ENCODE measurements at regions not wholly inside any gene's neighbourhood (a gene's known extent, or its start where the extent isn't known, plus 50 kb on each side); places are given as distances from the start of the nearest gene placed in this dataset.

- DNase-seq, result no peak
Measured at GRCh38 chr19:46945694-46946489, 73.7 kb upstream of the NPAS1 start.

- DNase-seq, result no peak
Measured at GRCh38 chr19:46946611-46947238, 72.9 kb upstream of the NPAS1 start.

GRCh38 chr19:46947866-46948265, 71.8 kb upstream of the NPAS1 start:
- no peak for DNase-seq

- no peak for DNase-seq
Measured at GRCh38 chr19:46950526-46951170, 69.0 kb upstream of the NPAS1 start.

GRCh38 chr19:46951171-46951986, 68.3 kb upstream of the NPAS1 start:
- no peak for DNase-seq

GRCh38 chr19:46952874-46953273, 66.8 kb upstream of the NPAS1 start:
- DNase-seq, result no peak

- DNase-seq, result no peak
Measured at GRCh38 chr19:46953955-46954501, 65.6 kb upstream of the NPAS1 start.

- DNase-seq, result peak in 1 of 2 donors; percentile 35
Measured at GRCh38 chr19:46954502-46954992, 65.1 kb upstream of the NPAS1 start.

- DNase-seq, result peak in 1 of 2 donors; percentile 66
Measured at GRCh38 chr19:46954993-46955812, 64.4 kb upstream of the NPAS1 start.

- DNase-seq, result peak in 1 of 2 donors; percentile 18
Measured at GRCh38 chr19:46955813-46956371, 63.7 kb upstream of the NPAS1 start.

GRCh38 chr19:46958532-46958931, 61.1 kb upstream of the NPAS1 start:
- DNase-seq, result no peak

GRCh38 chr19:46959894-46960556, 59.6 kb upstream of the NPAS1 start:
- DNase-seq, result no peak

- DNase-seq, result no peak
Measured at GRCh38 chr19:46962030-46962570, 57.5 kb upstream of the NPAS1 start.

- no peak for DNase-seq
Measured at GRCh38 chr19:46963093-46963734, 56.4 kb upstream of the NPAS1 start.

- DNase-seq, result peak in 1 of 2 donors; percentile 41
Measured at GRCh38 chr19:46967578-46968032, 52.0 kb upstream of the NPAS1 start.

Measured in CD4-positive, alpha-beta T cell treated with Interleukin-1 beta for 1 hour (primary cell).